GM12864 (cell line): ENCODE measurements at regions not wholly inside any gene's neighbourhood (a gene's known extent, or its start where the extent isn't known, plus 50 kb on each side); places are given as distances from the start of the nearest gene placed in this dataset.
A peak's percentile ranks its signal among the peaks of the same experiment; 100 is the strongest.
"Not testable (repeated sequence)": the region's sequence is repeated elsewhere in the genome, so short reads cannot be mapped to it uniquely, and the experiment has no call there.

Source experiments
- DNase-seq: peaks from one replicate; pipeline ENCODE4 v3.0.0-alpha.2; 2011; ENCODE audit warnings: low read depth
- H3K4me3 ChIP-seq: 2 replicates; pipeline ENCODE4 v1.5.1; 2011; ENCODE audit warnings: mild to moderate bottlenecking, low read depth, low read length, control low read depth
- CTCF ChIP-seq: IDR thresholded peaks from 2 replicates; pipeline ENCODE4 v1.5.1; 2011; ENCODE audit warnings: low read depth, mild to moderate bottlenecking, moderate library complexity, low read length, control low read depth, inconsistent platforms; ENCODE audit errors: missing control alignments

DNA sequence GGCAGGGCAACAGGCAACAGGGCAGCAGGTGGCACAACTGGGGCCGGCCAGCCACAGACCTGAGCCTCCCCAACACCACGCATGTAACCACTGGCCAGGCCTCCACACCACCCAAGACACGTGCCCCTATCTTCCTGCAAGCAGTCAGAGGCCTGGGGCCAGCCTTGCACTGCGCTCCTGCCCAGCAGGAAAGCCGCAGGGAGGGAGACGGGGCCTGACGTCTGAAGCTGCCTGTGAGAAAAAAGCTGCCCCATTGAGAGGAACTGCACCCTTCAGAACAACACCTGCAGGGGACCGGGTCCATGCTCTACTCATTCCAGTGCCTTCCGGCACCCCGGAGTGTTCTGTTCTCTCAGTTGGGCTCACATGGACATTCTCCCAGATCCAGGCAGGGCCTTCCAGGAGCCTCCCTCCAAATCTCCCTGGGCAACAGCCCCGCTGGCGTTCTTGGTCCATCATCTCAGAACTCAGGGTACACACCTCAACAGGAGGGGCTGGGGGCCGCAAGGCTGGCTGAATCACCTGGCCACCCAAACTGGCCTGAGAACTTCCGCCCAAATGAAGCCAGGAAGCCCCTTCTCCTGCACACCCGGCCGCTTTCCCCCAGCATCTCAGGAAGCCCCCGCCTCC, 5403.6 kb upstream of the TPTE start:
- H3K4me3 ChIP-seq, DNase-seq: not testable (repeated sequence)

DNA sequence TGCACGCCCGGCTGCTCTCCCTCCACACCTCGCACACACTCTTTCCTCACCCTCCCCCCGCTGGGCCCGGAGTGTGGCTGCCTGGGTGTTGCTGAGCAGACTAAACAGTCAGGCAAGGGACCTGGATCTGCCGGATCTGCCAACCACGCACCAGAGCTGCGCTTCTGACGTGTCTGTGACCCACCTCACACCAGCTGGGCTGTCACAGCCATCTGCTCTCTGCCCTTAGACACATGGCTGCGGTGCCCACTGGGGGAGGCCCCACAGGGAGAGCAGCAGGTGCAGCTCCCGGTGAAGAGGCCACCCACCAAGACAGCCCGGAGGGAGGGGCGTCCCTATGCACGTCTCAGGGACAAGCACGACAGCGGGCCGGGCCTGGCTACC, 5403.1 kb upstream of the TPTE start:
- not testable (repeated sequence) for DNase-seq, H3K4me3 ChIP-seq

DNA sequence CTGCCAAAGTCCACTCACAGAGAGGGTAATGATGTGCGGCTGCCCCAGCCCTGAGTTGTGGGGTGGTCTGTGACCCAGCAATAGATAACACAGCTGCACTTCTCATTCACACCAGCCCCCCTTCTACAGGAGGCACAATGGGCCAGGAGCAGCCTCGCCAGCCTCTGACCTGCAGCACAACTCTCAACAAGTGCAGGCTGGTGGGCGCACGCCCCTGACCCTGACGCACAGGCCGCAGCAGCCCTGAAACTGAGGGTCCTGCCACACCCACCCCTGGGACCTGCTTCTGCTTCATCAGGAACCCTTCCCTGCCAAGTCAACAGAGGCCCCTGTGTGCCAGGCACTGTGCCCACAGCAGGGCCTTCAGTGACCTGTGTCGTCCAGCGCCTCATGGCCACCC, 5402.2 kb upstream of the TPTE start:
- not testable (repeated sequence) for DNase-seq, H3K4me3 ChIP-seq

DNA sequence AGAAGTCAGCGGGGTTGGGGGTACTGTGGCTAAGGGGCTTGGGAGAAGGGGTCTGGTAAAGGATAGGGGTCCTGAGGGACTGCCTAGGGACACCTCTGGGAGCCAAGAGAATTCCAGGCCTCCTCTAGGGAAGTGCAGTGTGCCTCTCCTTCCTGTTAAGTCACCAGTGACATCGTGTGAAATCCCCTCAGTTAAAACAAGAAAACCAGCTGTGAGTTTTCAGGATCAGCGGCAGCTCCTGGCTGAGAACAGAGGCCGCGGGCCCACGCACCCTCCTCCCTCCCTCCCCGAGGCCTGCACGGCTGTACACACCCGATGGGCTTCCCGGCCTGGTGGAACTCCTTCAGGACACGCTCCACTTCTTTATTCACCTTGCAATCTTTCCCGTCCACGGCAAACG, 5400.0 kb upstream of the TPTE start:
- not testable (repeated sequence) for H3K4me3 ChIP-seq, DNase-seq

DNA sequence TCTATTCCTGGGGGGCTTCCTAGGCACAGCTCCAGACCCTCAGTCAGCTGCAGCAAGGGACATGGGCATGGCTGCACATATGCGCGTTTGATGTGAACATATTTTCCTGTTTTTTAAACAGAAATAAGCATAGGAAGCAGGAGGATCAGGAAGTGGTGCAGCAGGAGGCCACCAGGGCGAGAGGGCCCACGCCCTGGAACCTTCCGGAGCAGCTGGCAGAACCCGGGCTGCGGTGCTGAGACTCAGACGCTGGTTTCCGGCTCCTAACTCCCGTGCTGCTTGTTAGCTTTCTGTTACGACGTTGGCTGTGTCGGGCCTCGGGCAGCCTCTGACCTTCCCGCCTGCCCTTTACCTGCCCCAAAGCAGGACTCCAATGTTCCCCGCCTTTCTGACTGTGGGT, 5399.5 kb upstream of the TPTE start:
- not testable (repeated sequence) for DNase-seq, H3K4me3 ChIP-seq

GRCh38 chr21:5123655-5124054, 5397.7 kb upstream of the TPTE start:
- DNase-seq, result not testable (repeated sequence)

GRCh38 chr21:5128261-5128660, 5393.1 kb upstream of the TPTE start:
- H3K4me3 ChIP-seq, result peak overlapping the region; percentile 41
- DNase-seq, result peak; percentile 46

More at GRCh38 chr21:5123655-5124054, 5397.7 kb upstream of the TPTE start:
- TF ChIP-seq CTCF, result peak; percentile 38
- H3K4me3 ChIP-seq, result not testable (repeated sequence)

GRCh38 chr21:5133824-5134223, 5387.6 kb upstream of the TPTE start:
- DNase-seq, H3K4me3 ChIP-seq: not testable (repeated sequence)

GRCh38 chr21:5136406-5136805, 5385.0 kb upstream of the TPTE start:
- H3K4me3 ChIP-seq, DNase-seq: not testable (repeated sequence)

GRCh38 chr21:5137006-5137405, 5384.4 kb upstream of the TPTE start:
- H3K4me3 ChIP-seq, DNase-seq: not testable (repeated sequence)

DNA sequence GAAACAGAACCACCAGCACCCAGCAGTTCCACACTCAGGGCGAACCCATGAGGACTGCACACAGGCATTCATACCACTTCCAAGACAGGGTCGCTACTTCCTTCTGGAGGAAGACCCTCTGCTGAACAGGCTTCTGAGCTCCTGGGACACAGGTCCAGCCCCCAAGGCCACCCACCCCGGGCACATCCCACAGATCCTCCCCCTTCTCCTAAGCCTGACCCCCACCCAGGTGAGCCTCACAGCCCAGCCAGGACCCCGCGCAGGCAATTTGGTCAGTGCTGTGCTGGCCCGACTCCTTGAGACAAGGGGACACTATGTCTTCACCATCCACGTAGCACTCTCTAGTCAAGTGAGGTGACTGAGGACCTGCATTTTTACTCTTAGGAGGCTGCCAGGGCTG, 5382.7 kb upstream of the TPTE start:
- not testable (repeated sequence) for H3K4me3 ChIP-seq, DNase-seq

GRCh38 chr21:5139528-5139927, 5381.9 kb upstream of the TPTE start:
- DNase-seq, H3K4me3 ChIP-seq: not testable (repeated sequence)

DNA sequence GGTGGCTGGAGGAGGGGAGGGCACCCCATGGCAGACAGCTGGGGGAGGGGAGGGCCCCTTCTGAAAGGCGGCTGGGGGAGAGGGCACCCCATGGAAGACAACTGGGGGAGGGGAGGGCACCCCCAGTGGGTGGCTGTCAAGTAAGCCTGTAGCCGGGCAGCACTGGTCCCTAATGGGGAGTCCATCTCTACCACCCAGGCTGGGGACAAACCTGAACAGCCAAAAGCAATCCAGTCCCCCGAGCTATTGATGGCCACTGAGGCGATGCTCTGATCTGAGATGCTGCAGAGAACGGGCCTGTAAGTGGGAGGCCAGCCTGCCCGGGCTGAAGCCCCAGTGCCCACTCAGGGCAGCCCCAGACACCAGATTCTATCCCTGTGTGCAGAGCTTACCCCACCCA, 5378.4 kb upstream of the TPTE start:
- H3K4me3 ChIP-seq, DNase-seq: not testable (repeated sequence)

- not testable (repeated sequence) for H3K4me3 ChIP-seq, DNase-seq
These were observed 5376.7 kb upstream of the TPTE start for GRCh38 chr21:5144731-5145130.

DNA sequence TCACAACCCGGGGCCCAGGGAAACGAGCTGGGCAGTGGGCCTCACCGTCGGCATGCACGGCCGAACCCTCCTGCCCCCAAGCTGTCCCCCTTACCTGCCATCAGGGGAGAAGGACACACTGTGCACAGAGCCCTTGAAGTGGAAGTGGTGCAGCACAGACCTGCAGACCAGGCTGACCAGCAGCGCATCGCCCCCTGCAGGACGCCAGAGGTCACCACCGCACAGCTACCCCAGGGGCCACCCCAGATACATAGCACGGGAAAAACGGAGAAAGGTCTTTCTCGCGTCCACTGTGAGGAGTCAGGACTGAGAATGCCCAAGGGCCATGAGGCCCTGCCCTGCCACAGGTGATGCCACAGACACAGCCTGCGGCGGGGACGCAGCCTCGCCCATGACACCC, 5373.7 kb upstream of the TPTE start:
- DNase-seq, result not testable (repeated sequence)

GRCh38 chr21:5149222-5149621, 5372.2 kb upstream of the TPTE start:
- not testable (repeated sequence) for DNase-seq

More for the DNA sequence above, 5373.7 kb upstream of the TPTE start:
- not testable (repeated sequence) for H3K4me3 ChIP-seq

DNA sequence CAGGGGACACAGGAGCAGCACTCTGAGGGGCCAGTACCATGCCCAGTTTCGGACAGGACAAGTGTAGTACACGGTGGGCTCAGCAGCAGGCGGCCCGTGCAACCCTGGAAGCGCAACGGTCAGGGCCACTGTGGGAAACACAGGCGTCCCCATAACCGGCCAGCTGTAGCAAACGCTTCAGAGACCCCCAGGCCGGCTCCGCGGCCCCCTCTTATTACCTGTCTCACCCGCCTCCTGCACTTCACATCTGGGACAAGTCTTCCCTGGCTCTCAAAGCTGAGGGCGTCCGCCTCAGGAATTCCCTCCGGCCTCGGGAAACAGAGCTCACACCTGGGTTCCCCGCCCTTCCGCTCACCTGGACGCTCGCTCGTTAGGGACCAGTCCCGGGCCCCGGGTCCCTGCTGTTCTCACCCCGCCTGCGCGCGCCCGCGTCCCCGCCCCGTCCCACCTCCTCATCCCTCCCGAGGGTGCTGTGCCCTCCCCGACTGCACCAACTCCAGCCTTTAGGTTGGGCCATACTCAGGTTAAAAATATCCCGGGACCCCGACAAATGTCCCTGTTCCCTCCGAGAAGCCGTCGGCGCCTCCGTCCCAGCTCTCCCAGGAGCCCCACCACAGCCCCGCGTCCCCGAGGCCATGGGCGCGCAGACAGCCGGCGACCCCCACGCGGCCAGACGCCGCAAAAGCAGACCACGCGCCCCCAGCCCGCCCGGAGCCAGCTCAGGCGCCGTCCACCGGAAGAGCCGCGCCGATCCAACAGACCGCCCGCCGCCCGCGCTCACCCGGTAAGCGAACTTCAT, 5367.3 kb upstream of the TPTE start:
- H3K4me3 ChIP-seq, DNase-seq: not testable (repeated sequence)

More at GRCh38 chr21:5149222-5149621, 5372.2 kb upstream of the TPTE start:
- H3K4me3 ChIP-seq, result not testable (repeated sequence)

- not testable (repeated sequence) for DNase-seq, H3K4me3 ChIP-seq
These were observed 5366.8 kb upstream of the TPTE start for GRCh38 chr21:5154641-5154982.
